CD14-positive monocyte (primary cell): ENCODE measurements at regions not wholly inside any gene's neighbourhood (a gene's known extent, or its start where the extent isn't known, plus 50 kb on each side); places are given as distances from the start of the nearest gene placed in this dataset.

Source experiments
- DNase-seq, 3 donors: peaks; one replicate each; pipeline ENCODE4 v3.0.0-alpha.2; 2011 to 2022
- H2AFZ ChIP-seq: 2 replicates; pipeline ENCODE4 v1.6.0; 2012; ENCODE audit warnings: mild to moderate bottlenecking, low read depth, low read length, inconsistent platforms; ENCODE audit not compliant: insufficient read depth, poor library complexity, severe bottlenecking
- H3K27ac ChIP-seq, 2 donors: 1 replicate in 1 of 2; 2 replicates in 1 of 2; pipeline ENCODE4 v1.5.1; 2012 to 2013; ENCODE audit warnings: low read length in 2 of 2, control low read depth in 1 of 2, inconsistent platforms in 1 of 2, low read depth in 1 of 2, mild to moderate bottlenecking in 1 of 2
- H3K27me3 ChIP-seq, 2 donors: one replicate each; pipeline versions ENCODE4 v1.6.0 to v1.6.1; 2011 to 2013; ENCODE audit warnings: low read length in 2 of 2; ENCODE audit not compliant: control insufficient read depth in 2 of 2, insufficient read depth in 2 of 2
- H3K36me3 ChIP-seq, 2 donors: replicated peaks in 1 of 2; 1 replicate in 1 of 2; 2 replicates in 1 of 2; pipeline versions ENCODE4 v1.5.1 to v1.6.1; 2012 to 2013; ENCODE audit warnings: low read length in 2 of 2, control low read depth in 1 of 2, inconsistent platforms in 1 of 2, mild to moderate bottlenecking in 1 of 2; ENCODE audit not compliant: insufficient read depth in 2 of 2, control insufficient read depth in 1 of 2
- H3K4me1 ChIP-seq, 2 donors: 1 replicate in 1 of 2; 2 replicates in 1 of 2; pipeline versions ENCODE4 v1.5.1 to v1.6.1; 2012 to 2013; ENCODE audit warnings: low read length in 2 of 2, control low read depth in 1 of 2, inconsistent platforms in 1 of 2, mild to moderate bottlenecking in 1 of 2, moderate library complexity in 1 of 2; ENCODE audit not compliant: insufficient read depth in 2 of 2, control insufficient read depth in 1 of 2
- H3K4me2 ChIP-seq: replicated peaks from 2 replicates; pipeline ENCODE3; 2012; ENCODE audit warnings: low read length, moderate library complexity, mild to moderate bottlenecking; ENCODE audit not compliant: poor library complexity, severe bottlenecking; ENCODE audit errors: extremely low read depth
- H3K4me3 ChIP-seq, 3 experiments: fragments of 200-600 bp in 1 of 3; sonication (generic) in 1 of 3; replicated peaks in 1 of 3; 1 replicate in 2 of 3; 2 replicates in 1 of 3; pipeline ENCODE4 v1.5.1; 2011 to 2013; ENCODE audit warnings: low read length in 3 of 3, mild to moderate bottlenecking in 3 of 3, control low read depth in 2 of 3, low read depth in 2 of 3, inconsistent platforms in 1 of 3, moderate library complexity in 1 of 3
- H3K79me2 ChIP-seq: 2 replicates; pipeline ENCODE4 v1.6.0; 2012; ENCODE audit warnings: mild to moderate bottlenecking, control low read depth, inconsistent platforms, low read length, moderate library complexity; ENCODE audit not compliant: insufficient read depth
- H3K9ac ChIP-seq: 2 replicates; pipeline ENCODE4 v1.6.0; 2017; ENCODE audit warnings: low read length, mild to moderate bottlenecking; ENCODE audit not compliant: insufficient read depth, poor library complexity, severe bottlenecking
- H3K9me3 ChIP-seq, 2 donors: replicated peaks in 1 of 2; 1 replicate in 1 of 2; 2 replicates in 1 of 2; pipeline versions ENCODE4 v1.5.1 to v1.6.1; 2012 to 2013; ENCODE audit warnings: low read length in 2 of 2, control low read depth in 1 of 2; ENCODE audit not compliant: control insufficient read depth in 1 of 2, insufficient read depth in 1 of 2
- H4K20me1 ChIP-seq: 2 replicates; pipeline ENCODE4 v1.6.0; 2012; ENCODE audit warnings: mild to moderate bottlenecking, low read length, control low read depth, moderate library complexity; ENCODE audit not compliant: insufficient read depth
- H3K27ac Mint-ChIP-seq, 7 donors: one replicate each; pipeline ENCODE4 v1.8.0; 2020; ENCODE audit warnings: mild to moderate bottlenecking in 7 of 7, mixed read lengths in 7 of 7, moderate library complexity in 6 of 7, inconsistent platforms in 2 of 7
- H3K27me3 Mint-ChIP-seq, 3 donors: one replicate each; pipeline ENCODE4 v1.8.0; 2021 to 2022; ENCODE audit warnings: low read depth in 3 of 3, mild to moderate bottlenecking in 3 of 3, mixed read lengths in 3 of 3, moderate library complexity in 3 of 3, inconsistent platforms in 1 of 3
- H3K36me3 Mint-ChIP-seq, 2 donors: one replicate each; pipeline ENCODE4 v1.8.0; 2020; ENCODE audit warnings: mixed read lengths in 2 of 2, inconsistent platforms in 1 of 2, mild to moderate bottlenecking in 1 of 2
- H3K4me1 Mint-ChIP-seq: one replicate; pipeline ENCODE4 v1.8.0; 2020; ENCODE audit warnings: mild to moderate bottlenecking, mixed read lengths
- H3K4me3 Mint-ChIP-seq, 2 donors: one replicate each; pipeline ENCODE4 v1.8.0; 2020; ENCODE audit warnings: mild to moderate bottlenecking in 2 of 2, mixed read lengths in 2 of 2, moderate library complexity in 1 of 2
- H3K9me3 Mint-ChIP-seq, 7 donors: one replicate each; pipeline ENCODE4 v1.8.0; 2020 to 2022; ENCODE audit warnings: mixed read lengths in 7 of 7, mild to moderate bottlenecking in 6 of 7, moderate library complexity in 6 of 7, inconsistent platforms in 2 of 7
- WGBS: methylation state at CpG from one replicate; pipeline ENCODE4 v1.1.5; 2013; ENCODE audit warnings: missing lambda C conversion rate; ENCODE audit not compliant: insufficient coverage; 5-methylcytosine and 5-hydroxymethylcytosine counted together
- intact Hi-C, 2 donors: fragments of 100-400 bp; cut with micrococcal nuclease; formaldehyde crosslinking; loops; one replicate each; pipeline versions ENCODE4 v1.15.0 to v1.15.1; 2023
- TF ChIP-seq, protein P1 (sequence below): fragments of 200-600 bp; IDR thresholded peaks from one replicate; pipeline ENCODE4 v1.8.0; 2022; ENCODE audit warnings: antibody characterized with exemption, mild to moderate bottlenecking

DNA sequence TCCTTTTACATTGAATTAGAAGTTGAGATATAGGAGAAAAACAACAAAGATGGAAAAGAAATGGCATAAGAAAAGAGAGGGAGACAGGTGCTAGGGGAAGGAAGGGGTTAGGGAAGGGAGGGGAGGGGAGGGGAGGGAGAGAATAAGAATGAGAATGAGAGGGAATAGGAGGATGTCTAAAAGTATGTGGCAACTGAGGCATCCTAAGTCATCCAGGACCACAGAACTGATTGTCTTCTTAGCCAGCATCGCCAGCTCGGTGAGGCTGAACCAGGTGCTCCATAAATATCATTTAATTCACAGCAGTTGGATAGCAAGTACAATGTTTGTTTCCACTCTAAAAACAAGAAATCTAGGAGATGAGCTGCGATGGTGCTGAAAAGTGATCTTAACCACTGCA, 393.5 kb downstream of the TMEM182 start:
- intact Hi-C loops = no loop called here
- Histone ChIP-seq H3K27me3 (no peaks in the 10 kb centered on the region), H3K4me2 (no peak overlapping the region), H3K4me3 (no peak overlapping the region), H3K9ac (no peak overlapping the region), H3K9me3 (no peaks in the 10 kb centered on the region), H3K36me3 (no peaks in the 10 kb centered on the region), H3K79me2 (no peaks in the 10 kb centered on the region), H3K4me1 (no peaks in the 10 kb centered on the region), H4K20me1 (no peaks in the 10 kb centered on the region), H3K27ac (no peak overlapping the region), H2AFZ (no peak overlapping the region)
- H3K27ac Mint-ChIP-seq = no peak overlapping the region
- H3K9me3 Mint-ChIP-seq = peaks cover 0 to 6% (median 0%) of the 10 kb centered on the region in 7 donors
- TF ChIP-seq, protein P1, sequence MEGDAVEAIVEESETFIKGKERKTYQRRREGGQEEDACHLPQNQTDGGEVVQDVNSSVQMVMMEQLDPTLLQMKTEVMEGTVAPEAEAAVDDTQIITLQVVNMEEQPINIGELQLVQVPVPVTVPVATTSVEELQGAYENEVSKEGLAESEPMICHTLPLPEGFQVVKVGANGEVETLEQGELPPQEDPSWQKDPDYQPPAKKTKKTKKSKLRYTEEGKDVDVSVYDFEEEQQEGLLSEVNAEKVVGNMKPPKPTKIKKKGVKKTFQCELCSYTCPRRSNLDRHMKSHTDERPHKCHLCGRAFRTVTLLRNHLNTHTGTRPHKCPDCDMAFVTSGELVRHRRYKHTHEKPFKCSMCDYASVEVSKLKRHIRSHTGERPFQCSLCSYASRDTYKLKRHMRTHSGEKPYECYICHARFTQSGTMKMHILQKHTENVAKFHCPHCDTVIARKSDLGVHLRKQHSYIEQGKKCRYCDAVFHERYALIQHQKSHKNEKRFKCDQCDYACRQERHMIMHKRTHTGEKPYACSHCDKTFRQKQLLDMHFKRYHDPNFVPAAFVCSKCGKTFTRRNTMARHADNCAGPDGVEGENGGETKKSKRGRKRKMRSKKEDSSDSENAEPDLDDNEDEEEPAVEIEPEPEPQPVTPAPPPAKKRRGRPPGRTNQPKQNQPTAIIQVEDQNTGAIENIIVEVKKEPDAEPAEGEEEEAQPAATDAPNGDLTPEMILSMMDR = no peak
- DNase-seq = no peak
- H3K27me3 Mint-ChIP-seq = peaks cover 2 to 7% (median 6%) of the 10 kb centered on the region in 3 donors
- 88% methylated on average over 2 of the region's 3 CpGs for WGBS
- no peaks in the 10 kb centered on the region for H3K4me1 Mint-ChIP-seq
- no peak overlapping the region for H3K4me3 Mint-ChIP-seq
- no peaks in the 10 kb centered on the region for H3K36me3 Mint-ChIP-seq

DNA sequence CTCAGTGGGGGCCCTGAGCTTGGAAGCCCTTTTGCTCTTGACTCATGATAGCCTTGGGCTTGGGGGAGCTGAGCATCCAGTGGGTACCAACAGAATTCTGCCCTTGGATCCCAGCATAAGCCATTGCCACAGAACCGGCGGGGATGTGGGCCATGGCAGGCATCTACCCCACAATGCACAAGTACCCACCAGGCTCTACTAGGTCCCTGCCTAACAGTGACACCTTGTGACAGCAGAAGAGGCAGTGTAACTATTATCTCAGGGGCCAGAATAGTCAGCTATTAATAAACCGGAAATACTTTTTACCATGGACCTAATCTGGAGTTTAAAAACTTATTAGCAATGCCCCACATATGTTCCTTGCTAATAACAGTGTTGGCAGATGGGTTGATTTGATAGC, 397.2 kb downstream of the TMEM182 start:
- Histone ChIP-seq H3K27ac (no peak overlapping the region), H2AFZ (no peak overlapping the region), H3K79me2 (no peaks in the 10 kb centered on the region), H3K9me3 (no peaks in the 10 kb centered on the region), H3K4me2 (no peak overlapping the region), H4K20me1 (no peaks in the 10 kb centered on the region), H3K4me3 (no peak overlapping the region), H3K4me1 (no peaks in the 10 kb centered on the region), H3K9ac (no peak overlapping the region), H3K27me3 (no peaks in the 10 kb centered on the region), H3K36me3 (no peaks in the 10 kb centered on the region)
- intact Hi-C loops = no loop called here
- peaks cover 3 to 7% (median 6%) of the 10 kb centered on the region in 3 donors for H3K27me3 Mint-ChIP-seq
- H3K9me3 Mint-ChIP-seq = peaks cover 0 to 2% (median 0%) of the 10 kb centered on the region in 7 donors
- TF ChIP-seq, protein P1 = no peak
- H3K4me3 Mint-ChIP-seq = no peak overlapping the region
- DNase-seq = no peak
- no CpG with 5 or more reads among the region's 3 CpGs for WGBS
- no peaks in the 10 kb centered on the region for H3K36me3 Mint-ChIP-seq
- no peaks in the 10 kb centered on the region for H3K4me1 Mint-ChIP-seq
- H3K27ac Mint-ChIP-seq = no peak overlapping the region
